ENCODE measurements at regions not wholly inside any gene's neighbourhood (a gene's known extent, or its start where the extent isn't known, plus 50 kb on each side); places are given as distances from the start of the nearest gene placed in this dataset.

DNA sequence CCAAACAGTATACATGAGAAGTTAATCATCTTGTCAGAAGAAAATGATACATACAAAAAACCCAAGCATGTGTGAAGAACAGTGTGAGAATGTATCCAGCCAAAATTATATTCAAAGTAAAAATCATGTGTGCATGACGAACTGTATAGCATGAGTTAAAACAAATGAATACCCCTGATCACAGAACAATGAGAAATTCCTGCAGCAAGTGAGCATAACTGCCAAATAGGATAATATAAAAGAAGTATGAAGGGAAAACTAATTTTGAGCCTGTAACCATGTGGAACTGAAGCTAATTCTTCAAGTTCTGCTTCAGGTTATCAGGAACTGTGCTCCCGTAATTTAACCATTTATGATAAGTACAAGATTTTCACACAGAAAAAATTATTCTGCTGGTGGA is 56.5 kb upstream of the AMN1 start:
- Histone ChIP-seq H3K9ac (ENCODE audit: low read depth in 1 of 2, low read length in 2 of 2) (no peak overlapping the region), H3K9me3 (ENCODE audit: control insufficient read depth in 2 of 2, low read length in 2 of 2) (no peaks in the 10 kb centered on the region), H3K27ac (ENCODE audit: low read depth in 2 of 2, low read length in 2 of 2) (no peak overlapping the region), H3K4me1 (ENCODE audit: control insufficient read depth in 2 of 2, insufficient read depth in 2 of 2, low read length in 2 of 2) (no peaks in the 10 kb centered on the region), H3K27me3 (ENCODE audit: control insufficient read depth in 2 of 2, insufficient read depth in 2 of 2, low read length in 2 of 2) (no peaks in the 10 kb centered on the region), H3K36me3 (ENCODE audit: control insufficient read depth in 2 of 2, insufficient read depth in 2 of 2, low read length in 2 of 2) (no peaks in the 10 kb centered on the region), H3K4me3 (ENCODE audit: low read length in 2 of 2) (no peak overlapping the region)

DNA sequence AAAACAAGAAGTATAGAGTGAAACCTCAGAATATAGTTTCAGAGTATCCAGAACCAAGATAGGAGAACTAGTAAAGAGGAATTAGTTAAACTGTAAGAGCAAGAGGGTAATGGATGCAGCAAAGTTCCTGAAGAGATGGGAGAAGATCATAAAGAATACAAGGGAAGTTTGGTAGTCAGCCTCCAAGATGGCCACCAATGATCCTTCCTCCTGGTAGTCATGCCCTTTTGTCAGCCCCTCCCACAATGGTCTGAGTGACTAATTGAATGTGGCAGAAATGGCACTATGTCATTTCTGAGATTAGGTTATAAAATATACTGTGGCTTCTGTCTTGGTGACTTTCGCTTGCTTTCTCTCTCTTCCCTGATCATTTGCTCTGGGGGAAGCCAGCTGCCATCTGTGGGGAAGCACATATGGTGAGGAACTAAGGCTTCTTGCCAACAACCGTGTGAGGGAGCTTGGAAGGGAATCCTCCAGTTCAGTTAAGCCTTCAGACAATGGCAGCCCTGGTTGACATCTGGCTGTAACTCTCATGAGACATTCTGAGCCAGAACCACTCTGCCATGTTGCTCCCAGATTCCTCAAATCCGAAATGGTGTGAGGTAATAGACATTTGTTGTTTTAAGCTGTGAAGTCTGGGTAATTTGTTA is 55.3 kb upstream of the AMN1 start:
- Histone ChIP-seq H3K36me3 (ENCODE audit: control insufficient read depth in 2 of 2, insufficient read depth in 2 of 2, low read length in 2 of 2) (no peaks in the 10 kb centered on the region), H3K27me3 (ENCODE audit: control insufficient read depth in 2 of 2, insufficient read depth in 2 of 2, low read length in 2 of 2) (no peaks in the 10 kb centered on the region), H3K4me3 (ENCODE audit: low read length in 2 of 2) (no peak overlapping the region), H3K27ac (ENCODE audit: low read depth in 2 of 2, low read length in 2 of 2) (no peak overlapping the region), H3K4me1 (ENCODE audit: control insufficient read depth in 2 of 2, insufficient read depth in 2 of 2, low read length in 2 of 2) (no peaks in the 10 kb centered on the region), H3K9ac (ENCODE audit: low read depth in 1 of 2, low read length in 2 of 2) (no peak overlapping the region), H3K9me3 (ENCODE audit: control insufficient read depth in 2 of 2, low read length in 2 of 2) (no peaks in the 10 kb centered on the region)

DNA sequence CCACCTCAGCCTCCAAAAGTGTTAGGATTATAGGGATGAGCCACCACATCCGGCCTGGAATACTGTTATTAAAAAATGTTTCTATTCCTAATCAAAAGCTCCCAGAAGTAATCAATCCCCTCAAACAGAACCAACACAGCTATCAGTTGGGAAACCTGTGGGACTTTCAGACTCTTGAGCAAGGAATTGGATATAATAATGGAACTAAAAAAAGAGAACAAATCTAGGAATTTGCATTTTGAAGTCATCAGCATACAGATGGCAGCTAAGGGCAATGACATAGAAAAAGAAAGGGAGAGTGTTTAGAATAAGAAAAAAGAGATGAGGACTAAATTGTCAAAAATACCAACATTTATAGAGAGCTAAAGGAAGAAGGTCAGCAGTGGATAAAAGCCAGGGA is 54.7 kb upstream of the AMN1 start:
- no peak overlapping the region for H3K9ac ChIP-seq (ENCODE audit: low read depth in 1 of 2, low read length in 2 of 2)
- no peaks in the 10 kb centered on the region for H3K36me3 ChIP-seq (ENCODE audit: control insufficient read depth in 2 of 2, insufficient read depth in 2 of 2, low read length in 2 of 2)
- no peaks in the 10 kb centered on the region for H3K9me3 ChIP-seq (ENCODE audit: control insufficient read depth in 2 of 2, low read length in 2 of 2)
- no peaks in the 10 kb centered on the region for H3K27me3 ChIP-seq (ENCODE audit: control insufficient read depth in 2 of 2, insufficient read depth in 2 of 2, low read length in 2 of 2)
- no peaks in the 10 kb centered on the region for H3K4me1 ChIP-seq (ENCODE audit: control insufficient read depth in 2 of 2, insufficient read depth in 2 of 2, low read length in 2 of 2)
- H3K4me3 ChIP-seq (ENCODE audit: low read length in 2 of 2) = no peak overlapping the region
- no peak overlapping the region for H3K27ac ChIP-seq (ENCODE audit: low read depth in 2 of 2, low read length in 2 of 2)

DNA sequence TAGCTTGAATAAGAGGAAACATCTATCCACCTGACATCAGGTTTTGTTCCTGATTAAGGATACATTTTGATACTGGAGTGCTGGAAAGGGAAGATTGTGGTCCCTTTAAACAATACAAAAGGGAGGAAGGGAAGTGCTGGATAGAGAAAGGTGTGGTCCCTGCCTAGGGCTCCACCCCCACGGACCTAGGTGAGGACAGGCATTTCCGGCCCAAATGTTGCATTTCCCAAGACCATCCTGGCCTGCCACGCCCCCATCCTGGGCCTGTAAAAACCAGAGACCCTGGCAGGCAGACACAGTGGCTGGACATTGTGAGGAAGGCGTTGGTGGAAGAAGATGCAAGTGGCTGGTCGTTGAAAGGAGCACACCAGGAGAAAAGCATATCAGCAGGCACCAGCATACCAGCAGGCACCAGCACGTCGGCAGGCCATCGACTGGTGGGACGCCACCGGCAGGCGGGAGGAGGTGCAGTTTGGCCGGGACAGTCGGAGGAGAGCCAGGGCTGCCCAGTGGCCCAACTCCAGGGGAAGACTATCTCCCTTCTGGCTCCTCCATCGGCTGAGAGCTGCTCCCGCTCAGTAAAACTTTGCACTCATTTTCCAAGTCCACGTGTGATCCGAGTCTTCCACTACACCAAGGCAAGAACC is 53.2 kb upstream of the AMN1 start:
- Histone ChIP-seq H3K4me1 (ENCODE audit: control insufficient read depth in 2 of 2, insufficient read depth in 2 of 2, low read length in 2 of 2) (no peaks in the 10 kb centered on the region), H3K4me3 (ENCODE audit: low read length in 2 of 2) (no peak overlapping the region), H3K27ac (ENCODE audit: low read depth in 2 of 2, low read length in 2 of 2) (no peak overlapping the region), H3K9me3 (ENCODE audit: control insufficient read depth in 2 of 2, low read length in 2 of 2) (no peaks in the 10 kb centered on the region), H3K27me3 (ENCODE audit: control insufficient read depth in 2 of 2, insufficient read depth in 2 of 2, low read length in 2 of 2) (no peaks in the 10 kb centered on the region), H3K36me3 (ENCODE audit: control insufficient read depth in 2 of 2, insufficient read depth in 2 of 2, low read length in 2 of 2) (no peaks in the 10 kb centered on the region), H3K9ac (ENCODE audit: low read depth in 1 of 2, low read length in 2 of 2) (no peak overlapping the region)

DNA sequence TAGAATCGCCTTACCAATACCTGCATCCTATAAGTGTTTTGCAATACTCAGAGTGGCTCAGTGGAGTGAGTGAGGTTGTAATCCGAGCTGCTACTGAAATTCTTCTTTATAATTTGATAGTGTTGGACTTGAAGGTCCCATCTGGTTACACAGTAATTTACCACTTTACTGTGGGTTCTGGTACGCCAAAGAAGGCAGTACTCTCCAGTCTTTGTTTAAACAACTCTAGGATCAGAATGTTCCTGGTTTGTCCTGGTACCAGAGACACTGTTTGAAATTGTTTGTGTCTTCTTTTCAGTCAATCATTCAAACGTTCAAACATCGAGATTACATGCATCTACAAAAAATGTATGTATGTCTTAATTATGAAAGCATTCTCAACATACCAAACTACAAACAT is 51.3 kb upstream of the AMN1 start:
- no peaks in the 10 kb centered on the region for H3K27me3 ChIP-seq (ENCODE audit: control insufficient read depth in 2 of 2, insufficient read depth in 2 of 2, low read length in 2 of 2)

DNA sequence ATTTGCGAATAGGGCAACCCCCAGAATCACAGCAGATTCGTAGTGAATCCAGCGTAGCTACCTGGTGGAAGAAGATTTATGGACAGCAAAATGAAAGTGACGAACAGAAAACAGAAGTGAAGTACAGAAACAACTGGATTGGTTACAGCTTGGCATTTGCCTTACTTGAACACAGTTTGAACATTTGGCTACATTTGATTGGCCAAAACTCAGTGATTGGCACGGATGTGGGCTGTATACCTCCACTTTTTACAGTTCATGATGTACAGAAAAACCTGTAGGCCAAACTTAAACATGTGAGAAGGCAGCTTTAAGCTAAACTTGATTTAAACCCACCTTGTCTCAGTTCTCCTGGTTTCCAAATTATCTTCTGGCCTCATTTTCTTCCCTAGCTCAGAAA is 49.9 kb upstream of the AMN1 start:
- Histone ChIP-seq H3K27me3 (ENCODE audit: control insufficient read depth in 2 of 2, insufficient read depth in 2 of 2, low read length in 2 of 2) (no peaks in the 10 kb centered on the region), H3K36me3 (ENCODE audit: control insufficient read depth in 2 of 2, insufficient read depth in 2 of 2, low read length in 2 of 2) (no peaks in the 10 kb centered on the region), H3K4me3 (ENCODE audit: low read length in 2 of 2) (no peak overlapping the region), H3K27ac (ENCODE audit: low read depth in 2 of 2, low read length in 2 of 2) (no peak overlapping the region), H3K9me3 (ENCODE audit: control insufficient read depth in 2 of 2, low read length in 2 of 2) (no peaks in the 10 kb centered on the region), H3K9ac (ENCODE audit: low read depth in 1 of 2, low read length in 2 of 2) (no peak overlapping the region), H3K4me1 (ENCODE audit: control insufficient read depth in 2 of 2, insufficient read depth in 2 of 2, low read length in 2 of 2) (no peaks in the 10 kb centered on the region)

More for the DNA sequence above, 51.3 kb upstream of the AMN1 start:
- Histone ChIP-seq H3K27ac (ENCODE audit: low read depth in 2 of 2, low read length in 2 of 2) (no peak overlapping the region), H3K9me3 (ENCODE audit: control insufficient read depth in 2 of 2, low read length in 2 of 2) (no peaks in the 10 kb centered on the region), H3K9ac (ENCODE audit: low read depth in 1 of 2, low read length in 2 of 2) (no peak overlapping the region), H3K4me1 (ENCODE audit: control insufficient read depth in 2 of 2, insufficient read depth in 2 of 2, low read length in 2 of 2) (no peaks in the 10 kb centered on the region), H3K36me3 (ENCODE audit: control insufficient read depth in 2 of 2, insufficient read depth in 2 of 2, low read length in 2 of 2) (no peaks in the 10 kb centered on the region), H3K4me3 (ENCODE audit: low read length in 2 of 2) (no peak overlapping the region)
